Tibial artery (tissue), 4 donors: ENCODE measurements at regions not wholly inside any gene's neighbourhood (a gene's known extent, or its start where the extent isn't known, plus 50 kb on each side); places are given as distances from the start of the nearest gene placed in this dataset.

Source experiments
- DNase-seq, 2 donors: peaks; one replicate each; pipeline ENCODE4 v3.0.0-alpha.2; 2019
- H3K27ac ChIP-seq, 2 donors: fragments of 200-600 bp; sonication (generic) in 1 of 2; 1 replicate in 1 of 2; 2 replicates in 1 of 2; pipeline ENCODE4 v1.5.1; 2018 to 2019; ENCODE audit warnings: mild to moderate bottlenecking in 1 of 2
- H3K27me3 ChIP-seq, 2 donors: fragments of 200-600 bp; sonication (generic) in 1 of 2; one replicate each; pipeline versions ENCODE4 v1.5.1 to v1.6.0; 2016 to 2019
- H3K36me3 ChIP-seq, 3 donors: fragments of 200-600 bp; sonication (generic) in 2 of 3; one replicate each; pipeline ENCODE4 v1.5.1; 2016 to 2019; ENCODE audit warnings: mild to moderate bottlenecking in 2 of 3
- H3K4me1 ChIP-seq, 4 donors: fragments of 200-600 bp; sonication (generic) in 2 of 4; 1 replicate in 3 of 4; 2 replicates in 1 of 4; pipeline ENCODE4 v1.5.1; 2016 to 2019
- H3K4me3 ChIP-seq, 2 donors: fragments of 200-600 bp; sonication (generic) in 1 of 2; 1 replicate in 1 of 2; 2 replicates in 1 of 2; pipeline ENCODE4 v1.5.1; 2018 to 2019; ENCODE audit warnings: mild to moderate bottlenecking in 2 of 2
- H3K9me3 ChIP-seq, 3 donors: fragments of 200-600 bp; sonication (generic) in 1 of 3; one replicate each; pipeline ENCODE4 v1.5.1; 2016 to 2019
- intact Hi-C: fragments of 100-400 bp; cut with DNase I; formaldehyde crosslinking; loops from one replicate; pipeline ENCODE4 v1.15.0; 2023; ENCODE audit warnings: low total_unique reads
- TF ChIP-seq, protein P1 (sequence below), 2 experiments: fragments of 200-600 bp in 1 of 2; fragments of 450-650 bp in 1 of 2; IDR thresholded peaks; one replicate each; pipeline ENCODE4 v1.5.1; 2017 to 2019; ENCODE audit warnings: antibody characterized with exemption in 2 of 2, mild to moderate bottlenecking in 1 of 2, moderate library complexity in 1 of 2

DNA sequence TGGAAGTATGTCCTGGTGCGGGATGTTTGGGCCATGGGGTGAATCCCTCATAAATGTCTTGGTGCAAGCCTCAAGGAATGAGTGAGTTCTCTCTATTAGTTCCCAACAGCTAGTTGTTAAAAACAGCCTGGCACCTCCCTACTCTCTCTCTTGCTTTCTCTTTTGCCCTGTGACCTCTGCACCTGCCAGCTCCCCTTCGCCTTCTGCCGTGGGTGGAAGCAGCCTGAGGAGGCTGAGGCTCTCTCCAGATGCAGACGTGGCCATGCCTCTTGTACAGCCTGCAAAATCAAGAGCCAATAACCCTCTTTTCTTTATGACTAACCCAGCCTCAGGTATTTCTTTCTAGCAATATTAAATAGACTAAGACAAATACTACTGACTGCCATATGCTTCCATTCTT, 210.3 kb downstream of the POM121L12 start:
- Histone ChIP-seq H3K36me3 (no peaks in the 10 kb centered on the region), H3K4me3 (no peak overlapping the region), H3K27me3 (no peaks in the 10 kb centered on the region), H3K4me1 (no peaks in the 10 kb centered on the region), H3K27ac (no peak overlapping the region), H3K9me3 (no peaks in the 10 kb centered on the region)
- TF ChIP-seq, protein P1, sequence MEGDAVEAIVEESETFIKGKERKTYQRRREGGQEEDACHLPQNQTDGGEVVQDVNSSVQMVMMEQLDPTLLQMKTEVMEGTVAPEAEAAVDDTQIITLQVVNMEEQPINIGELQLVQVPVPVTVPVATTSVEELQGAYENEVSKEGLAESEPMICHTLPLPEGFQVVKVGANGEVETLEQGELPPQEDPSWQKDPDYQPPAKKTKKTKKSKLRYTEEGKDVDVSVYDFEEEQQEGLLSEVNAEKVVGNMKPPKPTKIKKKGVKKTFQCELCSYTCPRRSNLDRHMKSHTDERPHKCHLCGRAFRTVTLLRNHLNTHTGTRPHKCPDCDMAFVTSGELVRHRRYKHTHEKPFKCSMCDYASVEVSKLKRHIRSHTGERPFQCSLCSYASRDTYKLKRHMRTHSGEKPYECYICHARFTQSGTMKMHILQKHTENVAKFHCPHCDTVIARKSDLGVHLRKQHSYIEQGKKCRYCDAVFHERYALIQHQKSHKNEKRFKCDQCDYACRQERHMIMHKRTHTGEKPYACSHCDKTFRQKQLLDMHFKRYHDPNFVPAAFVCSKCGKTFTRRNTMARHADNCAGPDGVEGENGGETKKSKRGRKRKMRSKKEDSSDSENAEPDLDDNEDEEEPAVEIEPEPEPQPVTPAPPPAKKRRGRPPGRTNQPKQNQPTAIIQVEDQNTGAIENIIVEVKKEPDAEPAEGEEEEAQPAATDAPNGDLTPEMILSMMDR (IDR thresholded peaks at IDR 0.05) = no peak
- DNase-seq = no peak
- intact Hi-C loops = no loop called here

DNA sequence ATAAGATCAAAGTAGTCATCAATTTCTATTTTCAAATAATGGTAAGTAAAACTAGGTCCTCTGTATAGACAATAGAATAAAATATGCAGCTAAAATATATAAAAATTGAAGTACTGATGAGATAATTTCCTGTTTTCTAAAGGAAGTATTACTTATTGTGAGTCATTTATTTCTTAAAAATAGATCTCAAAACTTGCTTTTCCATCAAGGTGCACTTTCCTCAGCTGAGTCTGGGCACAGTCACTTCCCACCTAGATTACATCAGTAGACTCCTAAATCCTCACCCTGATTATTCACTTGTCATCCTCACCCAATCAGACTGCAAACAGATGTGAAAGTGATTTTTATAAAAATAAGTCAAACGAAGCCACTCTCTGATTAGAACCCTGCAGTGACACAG, 211.5 kb downstream of the POM121L12 start:
- Histone ChIP-seq H3K4me1 (no peaks in the 10 kb centered on the region), H3K27me3 (no peaks in the 10 kb centered on the region), H3K4me3 (no peak overlapping the region), H3K9me3 (no peaks in the 10 kb centered on the region), H3K36me3 (no peaks in the 10 kb centered on the region), H3K27ac (no peak overlapping the region)
- TF ChIP-seq, protein P1 (IDR thresholded peaks at IDR 0.05) = no peak
- intact Hi-C loops = no loop called here
- no peak for DNase-seq

DNA sequence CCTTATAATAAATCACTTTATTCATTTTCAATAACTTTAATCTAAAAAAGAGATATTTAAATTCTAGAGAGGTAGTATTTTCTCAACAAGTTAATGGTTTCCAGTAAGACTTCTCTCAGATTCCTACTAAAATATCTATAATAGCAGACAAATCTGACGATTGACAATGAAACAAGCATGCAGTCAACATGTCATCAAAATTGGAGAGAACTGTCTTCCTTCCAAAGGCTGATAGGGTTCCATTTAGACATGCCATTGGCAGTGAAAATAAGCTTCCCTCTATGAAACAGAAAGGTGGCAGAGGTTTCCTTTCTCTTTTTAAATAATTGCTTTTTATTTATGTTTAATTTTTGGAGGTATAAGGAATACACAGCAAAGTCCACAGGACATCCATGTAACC, 217.1 kb downstream of the POM121L12 start:
- TF ChIP-seq, protein P1 (IDR thresholded peaks at IDR 0.05) = no peak
- intact Hi-C loops = no loop called here
- no peaks in the 10 kb centered on the region for H3K9me3 ChIP-seq

DNA sequence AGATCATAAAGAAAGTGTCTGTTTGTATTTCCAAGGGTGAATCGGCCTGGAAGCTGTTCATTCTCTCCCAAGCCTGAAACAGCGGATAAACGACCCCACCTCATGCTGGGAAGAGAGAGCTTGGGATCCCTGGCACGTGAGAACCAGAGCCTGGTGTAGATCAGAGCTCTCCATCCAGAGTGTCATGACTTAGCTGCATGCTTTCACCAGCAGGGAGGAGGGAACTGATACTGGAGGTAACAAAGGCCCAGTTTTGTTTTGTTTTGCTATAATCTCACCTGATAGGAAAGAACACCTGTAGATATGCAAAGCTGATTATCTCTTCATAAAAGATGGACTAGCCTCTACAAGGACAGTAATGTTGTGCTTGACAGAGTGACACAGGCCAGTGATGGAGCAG, 236.6 kb downstream of the POM121L12 start:
- intact Hi-C loops = no loop called here
- H3K4me3 ChIP-seq = no peak overlapping the region

More for the DNA sequence above, 217.1 kb downstream of the POM121L12 start:
- Histone ChIP-seq H3K27ac (no peak overlapping the region), H3K4me1 (no peaks in the 10 kb centered on the region), H3K27me3 (no peaks in the 10 kb centered on the region), H3K4me3 (no peak overlapping the region), H3K36me3 (no peaks in the 10 kb centered on the region)
- no peak for DNase-seq

DNA sequence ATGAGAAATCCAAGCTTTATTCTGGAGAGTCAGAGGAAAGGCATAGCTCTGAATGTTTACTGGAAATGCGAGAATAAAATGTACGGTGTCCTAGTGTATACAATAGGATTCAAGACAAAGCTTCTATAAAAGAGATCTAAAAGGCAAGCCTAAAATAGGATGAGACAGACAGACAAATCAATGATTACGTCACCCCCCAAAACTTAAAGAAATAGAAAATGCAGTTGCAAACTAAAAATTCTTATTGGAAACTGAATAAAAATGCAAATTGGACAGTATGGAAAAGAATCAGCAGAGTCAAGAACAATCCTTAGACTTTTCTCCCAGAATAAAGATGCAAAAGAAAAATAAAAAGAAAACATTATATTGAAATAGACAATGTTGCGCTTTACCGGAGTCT, 245.9 kb downstream of the POM121L12 start:
- intact Hi-C loops = no loop called here
- no peak overlapping the region for H3K4me3 ChIP-seq
- no peak for DNase-seq

More for the DNA sequence above, 236.6 kb downstream of the POM121L12 start:
- Histone ChIP-seq H3K27me3 (no peaks in the 10 kb centered on the region), H3K36me3 (no peaks in the 10 kb centered on the region), H3K9me3 (no peaks in the 10 kb centered on the region), H3K4me1 (no peaks in the 10 kb centered on the region), H3K27ac (no peak overlapping the region)
- DNase-seq = no peak
- TF ChIP-seq, protein P1 (IDR thresholded peaks at IDR 0.05) = no peak

More for the DNA sequence above, 245.9 kb downstream of the POM121L12 start:
- Histone ChIP-seq H3K4me1 (no peaks in the 10 kb centered on the region), H3K27ac (no peak overlapping the region), H3K36me3 (no peaks in the 10 kb centered on the region), H3K27me3 (no peaks in the 10 kb centered on the region), H3K9me3 (peaks cover 0 to 4% (median 0%) of the 10 kb centered on the region in 3 donors)
- TF ChIP-seq, protein P1 (IDR thresholded peaks at IDR 0.05) = no peak
